GM20000 (cell line): ENCODE measurements at regions not wholly inside any gene's neighbourhood (a gene's known extent, or its start where the extent isn't known, plus 50 kb on each side); places are given as distances from the start of the nearest gene placed in this dataset.

Experiments
- DNase-seq: peaks from one replicate; pipeline ENCODE4 v3.0.0; 2012; ENCODE audit warnings: low spot score
- CTCF ChIP-seq: IDR thresholded peaks from 2 replicates; pipeline ENCODE4 v1.5.1; 2012; ENCODE audit warnings: mild to moderate bottlenecking, control low read depth; ENCODE audit errors: extremely low read depth, missing control alignments

- no peak for TF ChIP-seq CTCF
Measured at GRCh38 chr2:226223704-226224103, 575.9 kb downstream of the IRS1 start.

DNA sequence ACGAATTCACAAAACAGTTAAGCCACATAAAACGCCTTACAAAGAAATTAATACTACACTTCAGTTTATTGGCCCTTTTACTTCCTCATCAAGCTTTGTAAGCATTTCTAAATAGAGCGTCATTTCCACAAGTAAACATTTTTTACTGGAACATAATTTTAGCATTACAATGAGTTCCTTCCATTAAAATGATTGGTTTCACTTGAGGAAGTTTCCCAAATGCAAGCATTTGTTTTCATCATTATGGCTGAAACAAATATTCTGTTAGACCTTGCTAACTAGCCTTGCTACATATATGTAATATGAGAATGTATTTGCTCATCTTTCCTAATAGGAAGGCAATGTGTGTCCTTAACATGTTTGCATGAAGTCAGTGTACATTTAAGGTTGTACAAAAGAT is 579.1 kb downstream of the IRS1 start:
- TF ChIP-seq CTCF = no peak
- no peak for DNase-seq

More at GRCh38 chr2:226223704-226224103, 575.9 kb downstream of the IRS1 start:
- DNase-seq = no peak

- TF ChIP-seq CTCF = no peak
- DNase-seq = no peak
Measured at GRCh38 chr2:226217191-226217590, 582.4 kb downstream of the IRS1 start.

- DNase-seq = no peak
- TF ChIP-seq CTCF = no peak
Measured at GRCh38 chr2:226216575-226216974, 583.0 kb downstream of the IRS1 start.

- TF ChIP-seq CTCF = peak; percentile 74
- peak; percentile 22 for DNase-seq
Measured at GRCh38 chr2:226215902-226216503, 583.6 kb downstream of the IRS1 start.

- no peak for TF ChIP-seq CTCF
- DNase-seq = no peak
Measured at GRCh38 chr2:226213717-226214116, 585.9 kb downstream of the IRS1 start.

DNA sequence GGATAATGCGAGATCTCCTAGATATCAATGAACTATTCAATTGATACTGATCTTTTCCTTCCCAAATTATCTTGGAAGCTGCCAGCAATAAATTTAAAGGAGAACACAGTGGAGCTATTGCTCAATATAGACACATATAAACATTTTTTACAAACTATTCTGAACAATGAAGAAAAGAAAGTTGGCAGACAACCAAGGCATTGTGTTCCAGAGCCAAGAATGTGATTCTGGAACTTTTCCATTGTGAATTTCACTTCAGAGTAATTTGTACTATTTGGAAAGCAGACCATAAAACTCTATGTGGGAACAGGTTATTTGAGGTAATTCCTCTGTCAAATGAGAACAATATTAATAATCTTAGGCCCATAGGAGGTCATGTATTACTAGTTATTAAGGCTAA is 588.2 kb downstream of the IRS1 start:
- TF ChIP-seq CTCF = no peak

More for the DNA sequence above, 588.2 kb downstream of the IRS1 start:
- no peak for DNase-seq
